ENCODE measurements at regions not wholly inside any gene's neighbourhood (a gene's known extent, or its start where the extent isn't known, plus 50 kb on each side); places are given as distances from the start of the nearest gene placed in this dataset.

DNA sequence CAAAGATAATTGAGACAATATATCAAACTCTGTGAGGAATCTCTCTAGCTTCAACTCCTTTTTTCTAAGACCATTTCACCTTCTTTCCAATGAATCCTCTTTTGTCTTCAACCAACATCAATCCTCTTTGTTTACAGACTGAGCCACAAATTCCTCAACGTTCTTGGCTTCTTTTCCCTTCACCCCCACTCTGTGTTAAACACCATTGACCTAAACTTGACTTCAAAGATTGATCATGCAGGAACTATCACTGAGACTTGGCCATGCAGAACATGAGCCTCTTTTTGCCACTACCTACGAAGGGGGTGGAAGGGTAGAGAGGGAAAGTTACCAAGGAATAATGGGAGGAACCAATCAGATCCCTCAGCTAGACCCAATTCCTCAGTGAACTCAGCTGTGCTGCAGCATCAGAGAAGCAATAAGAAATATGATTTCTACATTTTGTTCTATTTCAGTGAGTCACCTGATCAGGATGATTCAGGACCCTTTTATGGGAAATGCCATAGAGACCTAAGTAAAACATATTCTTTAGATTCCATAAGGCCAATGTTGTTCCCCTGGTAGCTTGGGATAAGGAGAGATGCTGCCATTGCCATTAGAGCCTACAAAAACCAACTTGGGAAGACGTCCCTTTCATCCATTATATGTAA, 187.7 kb upstream of the RGMB start:
- no peak for DNase-seq

DNA sequence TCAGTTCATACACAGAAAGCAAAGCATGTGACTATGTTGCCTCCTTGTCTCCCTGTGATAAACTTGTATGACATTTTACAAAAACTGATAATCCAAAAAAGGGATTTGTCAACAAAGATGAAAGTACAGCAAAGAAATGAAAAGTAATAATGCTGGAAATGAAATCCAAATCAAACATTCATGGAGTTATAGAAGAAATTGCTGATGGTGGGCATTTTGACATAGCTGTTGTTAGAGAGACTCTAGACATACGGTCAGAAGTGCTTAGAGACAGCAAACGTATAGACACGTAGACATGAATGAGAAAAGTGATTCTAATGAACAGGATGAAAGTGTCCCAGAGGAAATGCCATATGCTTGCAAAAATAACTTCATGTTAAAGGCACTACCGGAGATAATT, 186.9 kb upstream of the RGMB start:
- DNase-seq: no peak

DNA sequence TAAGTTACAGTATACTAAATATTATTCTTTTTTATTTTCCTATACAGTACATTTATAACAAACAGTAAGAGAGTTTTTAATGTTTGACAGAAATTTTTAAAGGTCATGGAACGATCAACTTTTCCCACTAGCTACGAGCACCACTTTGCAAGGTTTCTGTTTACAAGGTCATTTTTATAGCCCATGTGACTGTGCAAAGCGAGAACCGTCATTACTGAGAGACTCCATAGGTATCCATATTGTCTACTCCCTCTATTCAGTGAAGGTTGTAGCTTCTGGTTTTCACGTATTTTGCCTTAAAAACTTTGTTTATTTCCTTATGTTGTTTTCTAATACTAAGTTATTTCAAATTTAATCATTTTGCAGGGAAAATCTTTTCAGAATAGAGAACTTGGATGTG, 186.3 kb upstream of the RGMB start:
- DNase-seq: no peak

DNA sequence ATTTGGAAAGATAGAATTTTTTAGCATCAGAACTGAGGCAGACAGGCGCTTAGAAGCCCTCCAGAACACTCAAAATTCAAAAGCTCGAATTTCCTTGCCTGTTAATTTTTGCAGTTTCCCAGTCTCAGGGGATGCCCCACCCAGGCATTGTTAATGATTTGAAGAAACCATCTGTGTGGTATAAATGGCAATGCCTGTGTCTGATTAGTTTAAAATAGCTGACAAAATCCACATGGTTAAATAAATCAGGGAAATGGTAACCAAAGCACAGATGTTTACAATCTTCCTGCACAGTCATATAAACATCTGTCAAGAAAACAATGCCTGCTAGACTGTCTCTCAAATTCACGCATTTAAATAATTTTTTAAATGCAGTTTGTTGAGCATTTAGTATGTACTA, 185.2 kb upstream of the RGMB start:
- no peak for DNase-seq

DNA sequence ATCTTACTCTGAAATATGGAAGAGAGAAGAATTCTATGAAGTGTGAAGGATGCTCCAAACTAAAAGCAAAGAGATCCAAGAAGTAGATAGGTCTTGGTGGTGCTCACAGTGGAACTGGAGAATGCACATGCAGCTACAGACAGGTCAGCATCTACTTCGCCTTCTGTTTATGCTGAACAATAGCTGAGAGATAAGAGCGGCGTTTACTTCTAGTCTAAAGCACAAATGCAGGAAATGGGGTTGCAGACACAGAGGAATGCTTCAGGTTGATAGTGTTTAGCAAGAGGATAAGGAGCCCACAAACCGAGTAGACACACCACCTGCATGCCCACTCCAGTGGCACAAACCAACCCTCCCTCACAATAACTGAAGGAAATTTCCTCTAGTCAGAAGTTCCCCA, 180.0 kb upstream of the RGMB start:
- DNase-seq: no peak

DNA sequence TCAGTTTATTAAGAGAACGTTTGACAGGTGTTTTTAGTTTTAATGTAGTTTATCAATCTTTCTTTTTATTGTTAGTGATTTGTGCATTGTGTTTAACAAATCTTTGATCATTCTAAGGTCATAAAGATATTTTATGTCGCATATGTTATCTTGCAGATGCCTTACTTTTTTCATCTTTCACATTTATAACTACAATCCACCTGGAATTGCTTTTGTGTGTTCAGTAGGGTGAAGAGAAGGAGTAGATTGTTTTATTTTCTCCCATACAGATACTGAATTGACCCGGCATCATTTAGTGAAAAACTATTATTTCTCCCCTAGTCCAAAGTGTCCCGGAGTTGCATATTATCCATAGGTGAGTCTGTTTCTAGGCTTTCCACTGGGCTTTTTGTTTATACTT, 179.4 kb upstream of the RGMB start:
- no peak for DNase-seq

DNA sequence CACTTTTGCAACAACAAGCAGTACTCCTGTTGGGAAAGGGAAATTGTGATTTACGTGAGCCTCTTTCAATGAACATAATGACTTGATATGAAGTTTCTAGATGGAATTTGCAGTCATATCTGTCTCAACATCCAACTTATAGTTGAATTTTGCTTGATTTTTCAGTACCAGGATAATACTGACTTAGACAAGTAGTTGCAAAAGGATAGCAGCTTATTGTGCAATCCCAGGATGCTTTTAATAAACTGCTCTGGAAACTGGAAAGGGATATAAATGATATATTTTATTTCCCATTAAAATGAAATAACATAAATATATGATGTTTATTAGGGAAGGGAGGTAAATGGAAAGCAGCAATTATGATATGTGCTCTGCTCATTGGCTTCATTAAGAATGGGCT, 174.4 kb upstream of the RGMB start:
- no peak for DNase-seq

DNA sequence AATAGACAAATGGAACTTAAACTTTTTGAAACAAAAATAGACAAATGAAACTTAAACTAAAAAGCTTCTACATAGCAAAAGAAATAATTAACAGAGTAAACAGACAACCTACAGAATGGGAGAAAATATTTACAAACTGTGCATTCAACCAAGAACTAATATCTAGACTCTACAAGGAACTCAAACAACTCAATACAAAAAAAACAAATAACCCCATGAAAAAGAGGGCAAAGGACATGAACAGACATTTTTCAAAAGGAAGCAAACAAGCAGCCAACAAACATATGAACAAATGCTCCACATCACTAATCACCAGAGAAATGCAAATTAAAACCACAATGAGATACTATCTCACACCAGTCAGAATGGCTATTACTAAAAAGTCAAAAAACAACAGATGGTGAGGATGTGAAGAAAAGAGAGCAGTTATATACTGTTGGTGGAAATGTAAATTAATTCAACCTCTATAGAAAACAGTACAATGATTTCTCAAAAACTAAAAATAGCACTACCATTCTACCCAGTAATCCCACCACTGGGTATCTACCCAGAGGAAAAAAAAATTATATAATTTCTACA, 170.8 kb upstream of the RGMB start:
- no peak for DNase-seq

DNA sequence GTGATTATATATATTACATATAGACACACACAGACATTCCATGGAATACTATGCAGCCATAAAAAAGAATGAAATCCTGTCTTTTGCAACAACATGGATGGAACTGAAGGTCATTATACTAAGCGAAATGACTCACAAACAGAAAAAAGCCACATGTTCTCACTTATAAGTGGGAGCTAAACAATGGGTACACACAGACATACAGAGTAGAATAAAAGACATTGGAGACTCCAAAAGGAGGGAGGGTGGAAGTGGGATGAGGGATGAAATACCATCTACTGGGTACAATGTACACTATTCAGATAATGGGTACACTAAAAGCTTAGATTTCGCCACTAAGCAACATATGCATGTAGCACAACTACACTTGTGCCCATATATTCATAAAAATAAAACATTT, 170.0 kb upstream of the RGMB start:
- no peak for DNase-seq

DNA sequence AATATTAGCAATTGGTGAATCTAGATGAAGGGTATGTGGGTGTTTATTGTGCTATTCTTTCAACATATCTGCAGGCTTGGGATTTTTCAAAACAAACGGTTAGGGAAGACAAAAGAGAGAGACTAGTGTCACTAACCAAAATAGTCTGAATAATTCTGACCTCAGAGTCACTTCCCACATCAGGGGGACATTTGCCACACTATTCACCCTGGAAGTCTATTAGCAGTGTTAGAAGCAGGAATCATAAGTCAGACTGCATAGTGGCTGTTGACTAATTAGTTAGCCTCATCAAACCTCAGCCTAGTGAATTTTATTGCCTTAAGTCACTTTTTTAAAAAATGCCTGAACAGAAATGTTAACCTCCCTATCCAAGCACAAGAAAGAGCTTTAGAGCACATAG, 169.2 kb upstream of the RGMB start:
- no peak for DNase-seq

DNA sequence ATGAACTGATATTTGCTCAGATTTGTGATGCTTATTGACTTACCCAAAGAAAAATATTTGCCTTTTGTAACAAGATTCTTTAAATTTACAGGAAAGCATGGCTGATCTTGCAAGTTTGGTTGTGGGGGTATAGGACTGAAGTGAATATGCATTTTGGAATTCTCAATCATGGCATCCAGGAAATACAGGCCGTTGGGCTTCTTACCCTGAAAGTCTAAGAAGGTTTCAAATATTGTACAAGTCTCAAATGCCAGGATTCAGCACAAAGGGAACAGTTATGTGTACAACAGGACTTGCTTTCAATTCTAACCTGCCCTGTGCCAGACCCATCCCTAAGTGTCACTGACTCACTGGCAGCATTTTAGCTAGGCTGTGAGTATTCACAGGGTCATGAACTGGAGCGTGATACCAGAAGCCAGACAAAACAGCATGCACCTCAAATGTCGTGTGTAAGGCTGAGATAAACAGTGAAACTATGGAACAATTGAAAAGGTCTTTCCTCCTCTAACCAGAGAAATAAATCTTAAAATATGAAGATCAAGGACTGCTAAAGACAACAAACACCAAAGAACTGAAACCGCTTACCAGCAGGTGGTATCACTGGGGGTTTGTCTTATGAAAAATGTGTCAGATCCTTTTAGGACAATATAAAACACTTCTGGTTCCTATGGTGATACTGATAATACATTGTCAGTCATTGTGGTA, 168.6 kb upstream of the RGMB start:
- no peak for DNase-seq

DNA sequence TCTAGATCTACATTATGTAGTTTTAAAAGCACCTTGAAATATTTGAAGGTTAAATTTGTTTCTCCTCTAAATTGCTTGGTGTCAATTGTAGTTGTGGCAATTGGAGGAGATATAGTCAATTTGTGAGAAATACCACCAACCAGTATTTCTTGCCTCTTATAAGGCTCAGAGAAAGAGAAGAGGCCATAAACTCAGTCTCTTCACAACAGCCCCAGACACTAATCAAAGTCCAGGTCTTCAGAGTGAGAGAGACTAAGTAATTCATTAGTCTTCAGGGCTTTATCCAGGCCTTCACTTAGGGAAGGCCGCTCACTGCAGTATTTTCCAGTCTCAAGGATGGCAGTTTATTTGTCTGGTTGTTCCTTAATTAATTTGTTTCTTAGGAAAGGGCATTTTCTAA, 168.0 kb upstream of the RGMB start:
- no peak for DNase-seq

DNA sequence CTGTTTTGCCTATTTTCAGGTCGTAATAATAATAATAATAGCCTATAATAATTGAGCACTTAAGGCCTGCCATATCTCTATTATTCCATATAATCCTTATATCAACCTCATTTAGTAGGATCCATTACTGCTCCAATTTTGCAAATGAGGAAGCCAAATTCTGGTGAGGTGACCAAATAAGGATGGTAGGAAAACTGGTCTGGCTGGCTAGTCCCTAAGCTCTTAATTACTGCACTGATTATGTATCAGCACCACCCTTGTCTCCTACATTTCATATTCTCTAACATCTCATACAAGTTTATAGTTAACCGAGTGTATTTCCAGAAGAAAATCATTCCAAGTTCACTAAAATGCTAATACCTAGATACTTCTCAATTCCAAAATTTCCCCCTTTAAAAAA, 166.5 kb upstream of the RGMB start:
- no peak for DNase-seq

DNA sequence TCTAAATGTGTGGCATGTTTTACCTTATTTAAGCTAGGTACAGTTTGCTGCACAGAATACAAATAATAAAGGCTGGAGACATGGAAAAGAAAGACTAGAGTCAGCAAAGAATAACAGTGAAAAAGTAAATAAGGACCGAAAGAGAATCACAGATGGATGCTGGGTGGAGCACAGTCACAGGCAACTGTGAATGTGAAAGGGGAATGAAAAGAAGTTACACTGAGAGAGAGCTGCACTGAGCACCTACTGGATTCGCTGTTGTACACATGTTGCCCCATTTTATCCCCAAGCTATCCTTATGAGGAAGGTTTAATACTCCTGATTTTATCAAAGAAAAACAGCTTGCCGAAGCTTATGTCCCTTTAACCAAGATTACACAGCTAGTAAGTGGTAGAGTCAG, 165.4 kb upstream of the RGMB start:
- DNase-seq: no peak

DNA sequence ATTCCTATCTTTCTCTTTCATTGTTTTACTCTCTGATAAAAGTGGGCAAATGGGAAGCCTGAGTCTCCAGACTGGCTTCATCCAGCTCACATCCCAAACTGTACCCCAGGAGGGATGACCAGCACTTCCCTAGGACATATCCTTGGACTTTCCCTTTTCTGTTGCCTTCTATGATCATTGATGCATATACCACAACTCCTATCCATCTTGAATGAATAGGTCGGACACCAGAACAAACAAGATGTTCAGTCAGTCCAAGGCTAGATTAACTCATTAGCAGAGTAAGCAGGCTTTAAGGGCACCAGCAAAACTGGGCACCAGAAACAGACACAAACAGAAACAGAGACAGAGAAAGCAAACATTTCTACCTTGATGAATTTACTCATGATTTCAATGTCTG, 159.1 kb upstream of the RGMB start:
- no peak for DNase-seq

DNA sequence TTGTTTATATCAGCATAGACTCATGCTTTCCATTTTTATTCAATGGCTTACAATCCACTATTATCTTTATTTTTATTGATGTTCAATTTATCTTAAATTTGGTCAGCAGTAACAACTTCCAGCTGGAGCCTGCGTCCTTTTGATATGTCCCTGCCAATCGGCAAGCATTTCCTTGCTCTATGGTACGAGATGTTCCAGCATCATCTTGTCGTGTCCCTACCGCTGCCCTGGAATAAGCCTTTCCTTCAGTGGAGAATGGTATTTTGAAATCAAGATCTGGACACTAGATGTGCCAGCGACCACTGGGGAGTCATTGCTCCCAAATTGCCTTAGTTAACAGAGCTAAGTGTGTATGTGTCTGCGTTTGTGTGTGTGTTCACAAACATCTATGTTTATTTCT, 151.6 kb upstream of the RGMB start:
- DNase-seq: no peak

DNA sequence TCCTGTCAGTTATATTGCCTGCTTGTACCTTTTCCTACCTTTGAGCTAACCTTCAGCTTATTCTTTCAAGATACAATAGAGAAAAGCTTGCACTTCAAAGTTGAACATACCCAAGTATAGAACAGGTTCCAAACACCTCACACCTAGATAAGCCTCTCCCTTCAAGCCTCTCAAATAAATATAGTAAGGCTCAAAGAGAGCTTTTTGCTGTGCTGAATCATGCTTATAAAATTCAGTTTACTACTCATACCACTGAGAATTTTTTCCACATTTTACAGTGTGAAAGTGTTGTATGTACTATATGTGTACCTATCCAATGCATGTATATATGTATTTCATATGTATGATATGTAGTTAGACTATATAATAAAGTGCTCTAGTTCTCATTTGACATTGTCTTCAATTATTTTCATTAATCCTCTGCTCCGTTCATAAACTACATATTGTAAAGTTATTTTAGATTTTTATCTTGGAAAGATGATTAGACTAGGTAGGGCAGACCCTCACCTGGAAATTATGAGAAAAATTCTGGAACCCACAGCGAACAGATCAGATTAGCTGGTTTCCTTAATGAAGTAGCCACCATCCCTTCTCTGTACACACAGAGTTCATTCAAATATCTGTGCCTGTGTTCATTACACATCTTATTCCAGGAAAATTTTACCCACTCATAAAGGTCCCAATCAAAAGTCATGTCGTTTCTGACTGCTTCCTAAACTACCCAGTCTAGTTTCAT, 149.2 kb upstream of the RGMB start:
- no peak for DNase-seq

DNA sequence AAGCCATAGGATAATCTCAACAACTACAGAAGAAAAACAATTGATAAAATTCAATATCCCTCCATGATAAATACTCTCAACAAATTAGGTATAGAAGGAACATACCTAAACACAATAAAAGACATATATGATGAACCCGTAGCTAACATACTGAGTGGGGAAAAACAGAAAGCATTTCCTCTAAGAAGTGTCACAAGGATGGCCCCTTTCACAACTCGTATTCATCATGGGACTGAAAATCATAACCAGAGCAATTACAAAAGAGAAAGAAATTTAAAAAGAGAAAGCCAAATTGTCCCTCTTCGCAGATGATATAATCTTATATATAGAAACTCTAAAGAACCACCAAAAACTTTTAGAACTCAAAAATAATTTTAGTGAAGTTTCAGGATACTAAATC, 146.3 kb upstream of the RGMB start:
- DNase-seq: no peak

DNA sequence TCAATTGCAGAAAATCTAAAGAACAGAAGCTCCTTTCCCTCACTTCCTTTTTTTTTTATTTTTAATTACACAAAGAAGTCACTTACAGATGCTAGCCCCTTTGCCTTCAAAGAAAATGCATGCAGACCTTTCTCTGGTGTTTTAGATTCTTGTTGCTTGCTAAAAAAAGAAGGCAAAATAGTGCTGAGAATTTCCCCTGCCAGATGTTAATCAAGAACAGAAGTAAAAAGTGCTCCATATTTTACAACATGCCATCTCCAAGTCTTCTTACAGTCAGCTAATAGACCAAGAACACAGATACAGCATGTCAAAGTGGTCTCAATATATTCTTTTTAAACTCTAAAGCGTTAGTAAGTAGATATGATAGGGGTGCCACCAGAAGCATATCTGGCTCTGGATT, 142.8 kb upstream of the RGMB start:
- no peak for DNase-seq

DNA sequence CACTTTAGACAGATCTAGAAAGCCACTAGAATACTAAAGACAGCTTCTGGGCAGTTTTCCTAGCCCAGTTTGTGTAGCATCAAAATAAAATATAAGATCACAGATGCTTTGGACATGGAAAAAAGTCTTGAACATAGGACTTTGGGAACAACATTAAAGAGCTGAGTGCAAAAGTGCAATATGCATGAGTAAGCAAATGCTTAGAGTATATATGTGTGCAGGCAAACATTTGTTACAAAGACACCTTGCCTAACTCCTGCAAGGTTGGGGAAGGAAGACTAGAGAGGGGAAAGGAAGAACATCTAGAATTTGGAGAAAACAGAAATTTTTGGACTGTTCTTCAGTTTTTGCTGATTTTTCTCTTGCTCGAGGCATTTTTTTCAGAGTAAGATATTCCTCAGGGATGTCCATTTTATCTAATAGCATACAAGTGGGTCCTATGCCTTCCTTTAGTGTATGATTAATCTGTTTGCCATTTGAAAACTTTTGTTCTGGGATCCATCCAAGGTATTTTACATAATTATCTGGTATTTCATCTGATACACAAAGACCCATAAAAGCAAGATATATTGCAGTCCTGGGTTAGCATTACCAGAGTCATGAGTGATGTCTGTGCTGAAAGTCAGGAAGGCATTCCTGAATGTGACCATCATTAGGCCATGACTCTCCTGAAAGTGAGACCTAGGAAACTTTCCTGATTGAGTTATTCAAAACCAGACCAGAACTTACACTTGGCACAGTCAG, 142.0 kb upstream of the RGMB start:
- no peak for DNase-seq

DNA sequence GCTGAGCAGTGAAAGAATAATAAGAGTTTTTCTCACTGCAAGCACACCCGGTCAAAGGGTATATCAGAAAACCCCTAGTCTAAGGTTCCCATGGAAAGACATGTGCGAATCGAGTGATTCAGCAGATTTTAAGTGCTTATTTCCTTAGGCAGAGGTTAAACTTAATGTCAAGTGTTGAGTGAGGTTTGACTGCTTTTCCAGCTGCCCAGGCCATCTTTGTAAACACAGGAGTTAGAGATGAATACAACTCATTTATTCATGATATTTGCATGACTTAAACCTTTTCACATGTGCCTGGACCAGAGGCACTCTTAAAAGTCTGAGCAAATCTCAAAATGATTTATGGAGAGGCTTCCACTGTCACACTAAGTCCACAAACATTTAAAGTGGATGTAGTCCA, 137.8 kb upstream of the RGMB start:
- DNase-seq: no peak

DNA sequence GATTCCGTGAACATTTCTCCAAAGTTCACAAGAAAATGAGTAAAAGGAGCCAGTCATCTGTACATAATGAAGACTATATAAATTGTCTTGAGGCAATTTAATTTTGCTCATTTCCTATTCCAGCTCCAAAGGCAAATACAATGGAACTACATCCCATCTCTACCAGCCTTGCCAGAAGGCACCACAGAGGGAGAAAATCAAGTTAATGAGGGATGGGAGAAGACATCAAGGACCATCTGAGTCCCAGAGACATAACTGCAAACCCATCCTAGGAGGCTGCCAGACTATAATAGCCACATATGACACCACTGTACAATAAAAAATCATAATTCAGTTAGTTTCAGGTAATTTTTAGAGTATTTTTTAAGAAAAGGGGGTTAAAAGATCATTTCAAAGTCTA, 136.3 kb upstream of the RGMB start:
- no peak for DNase-seq

DNA sequence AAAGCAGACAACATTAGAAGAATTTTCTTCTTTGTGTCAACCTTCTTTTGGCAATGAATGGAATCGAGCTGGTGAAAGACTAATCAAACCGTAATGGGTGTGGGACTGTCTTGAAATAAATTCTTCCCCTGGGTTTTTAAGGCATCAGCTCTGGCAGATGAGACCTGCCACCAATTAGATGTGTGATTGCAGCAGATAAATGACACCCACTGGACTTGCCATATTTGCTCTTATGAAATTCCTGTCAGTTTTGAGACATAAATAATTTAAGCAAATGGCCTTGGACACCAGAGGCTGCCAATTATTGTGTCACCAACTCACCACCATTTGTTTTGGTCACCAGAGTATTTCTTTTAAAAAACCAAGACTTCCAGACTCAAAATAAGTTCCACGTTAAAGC, 135.9 kb upstream of the RGMB start:
- no peak for DNase-seq
